K562 (cell line): ENCODE measurements at regions not wholly inside any gene's neighbourhood (a gene's known extent, or its start where the extent isn't known, plus 50 kb on each side); places are given as distances from the start of the nearest gene placed in this dataset.

Experiments used
- ATAC-seq: fragments of 200-7000 bp; cut with Tn5 transposase; 3 replicates; pipeline ENCODE4 v1.9.1; 2020; ENCODE audit warnings: moderate library complexity
- BruUV-seq: library from RNA; stranded (reverse); fragments of 400-500 nt; replicated peaks from 2 replicates; lab custom pipeline; 2021; lab: Mats Ljungman, UMichigan
- CTCF ChIA-PET: fragments of 300-600 bp; formaldehyde crosslinking; extraction: SDS; loops from one replicate; lab custom pipeline; 2021; ENCODE audit warnings: low intra/inter-chr PET ratio; lab: Yijun Ruan, JAX
- POLR2A ChIA-PET: fragments of 300-600, 350-650 bp; sonication (Branson Sonifier 250); formaldehyde crosslinking; extraction: SDS; loops from one replicate; lab custom pipeline; 2021; ENCODE audit warnings: antibody characterized with exemption, inconsistent platforms; lab: Yijun Ruan, JAX
- DNase-seq, 4 experiments: peaks; one replicate each; pipeline versions ENCODE4 v3.0.0 to v3.0.0-alpha.2; 2011 to 2018; ENCODE audit warnings: low spot score in 3 of 4, mixed read lengths in 3 of 4; ENCODE audit errors: extremely low read depth in 1 of 4
- FAIRE-seq: peaks from 2 replicates; lab custom pipeline; 2011; peaks lifted over from hg19 to GRCh38; lab: Jason Lieb, UNC
- H2AFZ ChIP-seq: 2 replicates; pipeline ENCODE4 v1.6.0; 2011; ENCODE audit warnings: low read depth, low read length, control low read depth, inconsistent platforms
- H3K27ac ChIP-seq: fragments of 200-600 bp; 3 replicates; pipeline ENCODE4 v1.8.0; 2011; ENCODE audit warnings: low read depth, mild to moderate bottlenecking, control low read depth, inconsistent platforms, low read length, moderate library complexity, mixed read lengths; ENCODE audit errors: extremely low read depth
- H3K27me3 ChIP-seq, 2 experiments: fragments of 300-600 bp in 1 of 2; 2 replicates in 1 of 2; 3 replicates in 1 of 2; pipeline versions ENCODE4 v1.6.0 to v1.8.0; 2011; ENCODE audit warnings: inconsistent platforms in 2 of 2, low read length in 2 of 2, mild to moderate bottlenecking in 1 of 2, mixed read lengths in 1 of 2, moderate library complexity in 1 of 2; ENCODE audit not compliant: control insufficient read depth in 2 of 2, insufficient read depth in 2 of 2
- H3K36me3 ChIP-seq: fragments of 300-600 bp; 3 replicates; pipeline ENCODE4 v1.8.0; 2011; ENCODE audit warnings: mild to moderate bottlenecking, low read length, inconsistent platforms; ENCODE audit not compliant: control insufficient read depth, insufficient read depth
- H3K4me1 ChIP-seq, 2 experiments: fragments of 200-600 bp in 1 of 2; replicated peaks in 1 of 2; 2 replicates in 1 of 2; 3 replicates in 1 of 2; pipeline versions ENCODE4 v1.5.1 to v1.8.0; 2011; ENCODE audit warnings: inconsistent platforms in 2 of 2, low read length in 2 of 2, mild to moderate bottlenecking in 1 of 2, mixed read lengths in 1 of 2, moderate library complexity in 1 of 2; ENCODE audit not compliant: control insufficient read depth in 2 of 2, insufficient read depth in 2 of 2
- H3K4me2 ChIP-seq: 2 replicates; pipeline ENCODE4 v1.6.1; 2011; ENCODE audit warnings: low read length, control low read depth, inconsistent platforms, mixed read lengths; ENCODE audit not compliant: insufficient read depth
- H3K4me3 ChIP-seq: fragments of 200-600 bp; sonication (generic), shearing (Covaris generic); 2 replicates; pipeline ENCODE4 v1.5.1; 2016; ENCODE audit warnings: control low read depth, inconsistent platforms
- H3K79me2 ChIP-seq: fragments of 200-600 bp; 3 replicates; pipeline ENCODE4 v1.8.0; 2011; ENCODE audit warnings: low read length, inconsistent platforms; ENCODE audit not compliant: control insufficient read depth, insufficient read depth
- H3K9ac ChIP-seq, 2 experiments: 2 replicates each; pipeline versions ENCODE4 v1.6.0 to v1.6.1; 2011; ENCODE audit warnings: low read depth in 2 of 2, low read length in 2 of 2, control low read depth in 1 of 2, inconsistent platforms in 1 of 2, mild to moderate bottlenecking in 1 of 2, mixed read lengths in 1 of 2; ENCODE audit not compliant: insufficient read depth in 1 of 2
- H3K9me1 ChIP-seq: one replicate; pipeline ENCODE4 v1.6.0; 2011; ENCODE audit warnings: inconsistent platforms, mild to moderate bottlenecking, low read length, moderate library complexity; ENCODE audit not compliant: control insufficient read depth, insufficient read depth
- H3K9me3 ChIP-seq: replicated peaks from 2 replicates; pipeline ENCODE4 v1.5.1; 2011; ENCODE audit warnings: low read depth, low read length, inconsistent platforms; ENCODE audit not compliant: control insufficient read depth, insufficient read depth
- H4K20me1 ChIP-seq: replicated peaks from 2 replicates; pipeline ENCODE4 v1.6.1; 2011; ENCODE audit warnings: low read length, inconsistent platforms, mixed read lengths; ENCODE audit not compliant: control insufficient read depth, insufficient read depth
- ADNP ChIP-seq: fragments of 200-800 bp; sonication (Bioruptor generic); IDR thresholded peaks from 2 replicates; pipeline ENCODE4 v1.6.1; 2016; ENCODE audit warnings: missing genetic modification characterization, missing compliant biosample characterization
- ATF7 ChIP-seq: fragments of 450-650 bp; IDR thresholded peaks from 2 replicates; pipeline ENCODE4 v1.7.1; 2014; ENCODE audit warnings: mild to moderate bottlenecking, moderate library complexity
- KDM5B ChIP-seq: fragments of 200-600 bp; sonication (generic); IDR thresholded peaks from 2 replicates; pipeline ENCODE4 v1.6.1; 2012; ENCODE audit warnings: low read depth, mild to moderate bottlenecking, moderate library complexity, low read length, control low read depth, inconsistent platforms; ENCODE audit not compliant: insufficient replicate concordance
- SMAD2 ChIP-seq: fragments of 150-350 bp; IDR thresholded peaks from 2 replicates; pipeline ENCODE4 v1.6.1; 2014; ENCODE audit warnings: low read depth, mild to moderate bottlenecking, low read length
- XRCC3 ChIP-seq: fragments of 450-650 bp; IDR thresholded peaks from 2 replicates; pipeline ENCODE4 v1.6.1; 2017; ENCODE audit warnings: mild to moderate bottlenecking, moderate library complexity
- ZNF23 ChIP-seq: fragments of 250-450 bp; sonication (Bioruptor Pico); IDR thresholded peaks from 2 replicates; pipeline ENCODE4 v1.4.0; 2020; ENCODE audit warnings: mild to moderate bottlenecking
- ZNF707 ChIP-seq: fragments of 250-450 bp; sonication (Bioruptor Pico); conservative IDR thresholded peaks from 2 replicates; pipeline ENCODE4 v1.8.0; 2022; ENCODE audit warnings: inconsistent platforms, mild to moderate bottlenecking, moderate library complexity
- ZNF717 ChIP-seq: fragments of 250-450 bp; sonication (Bioruptor Pico); IDR thresholded peaks from 2 replicates; pipeline ENCODE4 v1.5.0; 2021
- WGBS: fragments of 100-300 bp; shearing (Covaris generic); methylation state at CpG from one replicate; pipeline ENCODE4 v1.1.6; 2016; ENCODE audit warnings: low coverage, mixed read lengths; ENCODE audit not compliant: insufficient coverage; ENCODE audit errors: missing lambda C conversion rate; 5-methylcytosine and 5-hydroxymethylcytosine counted together
- in situ Hi-C: fragments of 300-500 bp; cut with MboI; formaldehyde crosslinking; loops from 4 replicates; pipeline ENCODE4 v1.15.0; 2018; ENCODE audit warnings: inconsistent platforms, mixed read lengths
- intact Hi-C: fragments of 100-400 bp; cut with micrococcal nuclease; formaldehyde crosslinking; loops from 2 replicates; pipeline ENCODE4 v1.14.2; 2022
- TF ChIP-seq, protein P1 (sequence below): fragments of 450-650 bp; IDR thresholded peaks from 2 replicates; pipeline ENCODE4 v1.6.1; 2016
- TF ChIP-seq, protein P2 (sequence below): IDR thresholded peaks from 3 replicates; pipeline ENCODE4 v1.6.1; 2011; ENCODE audit warnings: borderline replicate concordance, mild to moderate bottlenecking; ENCODE audit not compliant: insufficient read length, insufficient read depth

DNA sequence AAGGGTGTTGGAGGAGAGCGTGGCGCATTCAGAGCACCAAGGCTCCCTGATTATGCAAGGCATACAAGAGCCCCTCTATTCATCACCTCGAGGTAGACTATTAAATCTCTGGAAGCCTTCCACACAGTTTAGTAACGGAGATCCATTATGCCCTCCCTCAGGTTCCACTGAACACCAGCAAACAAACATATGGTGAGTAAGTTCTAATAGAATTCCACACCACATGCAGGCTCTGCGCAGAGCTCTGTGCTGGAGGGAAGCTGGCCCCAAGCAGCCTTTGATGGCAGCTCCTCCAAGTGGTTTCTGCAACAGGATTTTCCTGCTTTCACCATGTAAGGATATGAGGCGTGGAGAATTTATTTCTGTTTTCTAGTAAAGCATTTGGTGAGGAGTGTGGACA lies 238.6 kb downstream of the C1D start:
- DNase-seq (no peak), ATAC-seq (no peak), FAIRE-seq (no peak)
- no peak overlapping the region for H3K4me3 ChIP-seq
- CTCF ChIA-PET, result no interaction called here
- no peak overlapping the region for H2AFZ ChIP-seq
- H3K9me3 ChIP-seq, result no peaks in the 10 kb centered on the region
- H3K79me2 ChIP-seq, result no peaks in the 10 kb centered on the region
- no TSS peak for BruUV-seq
- H4K20me1 ChIP-seq, result no peaks in the 10 kb centered on the region
- WGBS, result 2% methylated on average over 6 of the region's 6 CpGs
- H3K27me3 ChIP-seq, result no peaks in the 10 kb centered on the region; a peak in 1 of 5 replicates
- no peak overlapping the region for H3K9ac ChIP-seq
- no peaks in the 10 kb centered on the region for H3K4me1 ChIP-seq
- POLR2A ChIA-PET, result no interaction called here
- intact Hi-C loops, result no loop called here
- H3K27ac ChIP-seq, result no peak overlapping the region
- no peak for TF ChIP-seq ADNP
- TF ChIP-seq ATF7, result no peak
- TF ChIP-seq XRCC3, result no peak
- TF ChIP-seq ZNF717 (CRISPR knock-in tag), result no peak
- no peak for TF ChIP-seq KDM5B
- TF ChIP-seq ZNF707 (CRISPR knock-in tag), result no peak
- no peak for TF ChIP-seq ZNF23
- TF ChIP-seq SMAD2, result no peak
- TF ChIP-seq, protein P1, sequence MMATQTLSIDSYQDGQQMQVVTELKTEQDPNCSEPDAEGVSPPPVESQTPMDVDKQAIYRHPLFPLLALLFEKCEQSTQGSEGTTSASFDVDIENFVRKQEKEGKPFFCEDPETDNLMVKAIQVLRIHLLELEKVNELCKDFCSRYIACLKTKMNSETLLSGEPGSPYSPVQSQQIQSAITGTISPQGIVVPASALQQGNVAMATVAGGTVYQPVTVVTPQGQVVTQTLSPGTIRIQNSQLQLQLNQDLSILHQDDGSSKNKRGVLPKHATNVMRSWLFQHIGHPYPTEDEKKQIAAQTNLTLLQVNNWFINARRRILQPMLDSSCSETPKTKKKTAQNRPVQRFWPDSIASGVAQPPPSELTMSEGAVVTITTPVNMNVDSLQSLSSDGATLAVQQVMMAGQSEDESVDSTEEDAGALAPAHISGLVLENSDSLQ, result no peak
- TF ChIP-seq, protein P2, sequence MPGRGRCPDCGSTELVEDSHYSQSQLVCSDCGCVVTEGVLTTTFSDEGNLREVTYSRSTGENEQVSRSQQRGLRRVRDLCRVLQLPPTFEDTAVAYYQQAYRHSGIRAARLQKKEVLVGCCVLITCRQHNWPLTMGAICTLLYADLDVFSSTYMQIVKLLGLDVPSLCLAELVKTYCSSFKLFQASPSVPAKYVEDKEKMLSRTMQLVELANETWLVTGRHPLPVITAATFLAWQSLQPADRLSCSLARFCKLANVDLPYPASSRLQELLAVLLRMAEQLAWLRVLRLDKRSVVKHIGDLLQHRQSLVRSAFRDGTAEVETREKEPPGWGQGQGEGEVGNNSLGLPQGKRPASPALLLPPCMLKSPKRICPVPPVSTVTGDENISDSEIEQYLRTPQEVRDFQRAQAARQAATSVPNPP, result no peak
- in situ Hi-C loops, result no loop called here
- H3K9me1 ChIP-seq, result no peaks in the 10 kb centered on the region
- no peak overlapping the region for H3K4me2 ChIP-seq
- no peaks in the 10 kb centered on the region for H3K36me3 ChIP-seq
